Large intestine (tissue), 3 donors: ENCODE measurements at regions not wholly inside any gene's neighbourhood (a gene's known extent, or its start where the extent isn't known, plus 50 kb on each side); places are given as distances from the start of the nearest gene placed in this dataset.

Experiments
- DNase-seq, 2 donors: peaks; one replicate each; pipeline versions ENCODE4 v3.0.0 to v3.0.0-alpha.2; 2013
- H3K27ac ChIP-seq: one replicate; pipeline ENCODE4 v1.5.1; 2013; ENCODE audit warnings: low read length
- H3K27me3 ChIP-seq: 2 replicates; pipeline ENCODE4 v1.6.1; 2013; ENCODE audit warnings: low read length; ENCODE audit not compliant: control insufficient read depth, insufficient read depth
- H3K36me3 ChIP-seq: 2 replicates; pipeline ENCODE4 v1.6.1; 2013; ENCODE audit warnings: low read length; ENCODE audit not compliant: control insufficient read depth, insufficient read depth
- H3K4me1 ChIP-seq: one replicate; pipeline ENCODE4 v1.6.1; 2013; ENCODE audit warnings: low read length; ENCODE audit not compliant: control insufficient read depth, insufficient read depth
- H3K4me3 ChIP-seq: one replicate; pipeline ENCODE4 v1.5.1; 2013; ENCODE audit warnings: low read length
- H3K9me3 ChIP-seq: one replicate; pipeline ENCODE4 v1.6.1; 2013; ENCODE audit warnings: mild to moderate bottlenecking, low read depth, low read length, moderate library complexity; ENCODE audit not compliant: control insufficient read depth
- WGBS: methylation state at CpG from one replicate; pipeline ENCODE4 v1.1.5; 2013; ENCODE audit warnings: low lambda C conversion rate; ENCODE audit not compliant: insufficient coverage; 5-methylcytosine and 5-hydroxymethylcytosine counted together

DNA sequence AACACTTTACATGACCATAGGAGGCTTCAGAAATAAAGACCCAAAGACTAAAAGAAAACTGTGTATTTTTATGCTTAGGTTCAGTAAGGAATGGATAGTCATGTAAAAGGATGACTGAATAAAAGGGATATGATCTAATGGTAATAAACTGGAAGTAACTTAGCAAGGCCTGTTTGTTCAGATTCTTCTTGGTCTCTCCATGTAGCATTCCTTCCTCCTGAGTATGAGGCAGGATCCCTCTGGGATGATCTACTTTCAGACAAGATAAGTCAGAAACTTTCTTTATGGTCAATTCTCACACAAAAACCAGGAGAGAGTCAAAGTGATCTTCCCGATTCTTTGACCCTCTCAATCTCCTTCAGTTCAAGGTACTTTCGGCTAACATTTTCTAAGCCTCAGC, 340.8 kb upstream of the DCBLD2 start:
- H3K4me3 ChIP-seq = no peak overlapping the region
- DNase-seq = no peak
- H3K27me3 ChIP-seq = no peaks in the 10 kb centered on the region
- H3K9me3 ChIP-seq = no peaks in the 10 kb centered on the region
- H3K27ac ChIP-seq = no peak overlapping the region
- no peaks in the 10 kb centered on the region for H3K36me3 ChIP-seq
- no peaks in the 10 kb centered on the region for H3K4me1 ChIP-seq
- no CpG with 5 or more reads among the region's 2 CpGs for WGBS

DNA sequence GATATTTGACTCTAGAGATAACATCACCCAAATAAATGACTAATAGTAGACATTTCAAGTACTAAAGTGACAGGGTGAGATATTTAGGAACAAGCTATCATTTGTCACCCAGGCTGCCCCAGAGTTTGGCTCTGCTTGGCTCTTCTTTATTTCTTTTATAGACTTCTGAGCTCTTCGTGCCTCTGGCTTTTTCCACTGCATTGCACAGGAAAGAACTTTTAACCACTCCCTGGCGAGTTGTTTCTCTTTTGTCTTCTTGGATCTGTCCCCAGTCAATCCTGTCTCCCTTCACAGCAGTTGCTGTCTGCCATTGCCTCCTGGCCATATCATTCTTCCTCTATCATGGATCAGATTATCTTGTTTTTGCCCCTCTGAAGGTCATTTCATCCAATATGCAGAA, 339.2 kb upstream of the DCBLD2 start:
- no peak overlapping the region for H3K27ac ChIP-seq
- DNase-seq = no peak
- 80% methylated on average over 1 of the region's 2 CpGs for WGBS
- H3K4me1 ChIP-seq = no peaks in the 10 kb centered on the region
- no peaks in the 10 kb centered on the region for H3K36me3 ChIP-seq
- H3K4me3 ChIP-seq = no peak overlapping the region
- H3K27me3 ChIP-seq = no peaks in the 10 kb centered on the region
- no peaks in the 10 kb centered on the region for H3K9me3 ChIP-seq

DNA sequence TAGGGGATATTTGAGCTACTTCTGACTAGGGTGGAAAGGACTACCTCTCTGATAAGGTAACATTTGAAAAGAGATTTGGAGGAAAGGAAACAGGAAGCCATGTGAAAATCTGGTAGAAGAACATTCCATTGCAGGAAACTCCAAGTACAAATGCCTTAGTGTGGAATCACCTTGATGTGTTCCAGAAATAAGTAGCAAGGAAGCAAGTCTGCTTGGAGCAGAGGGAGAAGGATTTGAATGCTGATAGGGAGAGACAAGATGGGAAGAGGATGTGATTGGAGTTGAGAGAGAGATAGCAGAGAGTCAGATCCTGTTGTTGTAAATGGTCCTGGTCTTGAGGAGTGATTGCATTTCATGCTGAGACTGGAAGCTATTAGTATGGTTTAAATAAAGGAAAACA, 335.1 kb upstream of the DCBLD2 start:
- Histone ChIP-seq H3K27ac (no peak overlapping the region), H3K4me1 (no peaks in the 10 kb centered on the region), H3K27me3 (no peaks in the 10 kb centered on the region)

DNA sequence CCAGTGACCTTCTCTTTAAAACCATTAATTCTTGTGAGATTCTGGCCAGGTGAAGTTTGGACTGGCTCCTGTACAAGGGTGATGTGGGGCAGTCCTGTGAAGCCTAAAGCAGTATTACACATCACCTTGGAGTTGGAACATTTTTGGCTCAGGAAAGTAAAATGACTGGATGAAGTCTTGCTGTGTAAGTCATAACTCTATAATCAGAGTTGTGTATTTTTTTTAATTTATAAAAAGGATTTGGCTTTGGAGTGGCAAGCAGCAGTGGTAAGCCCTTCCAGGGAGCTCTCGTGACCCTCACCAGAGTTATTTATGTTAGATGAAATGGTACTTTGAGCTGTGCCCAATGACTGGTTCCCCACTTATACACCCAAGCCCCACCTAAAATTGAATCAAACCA, 331.2 kb upstream of the DCBLD2 start:
- Histone ChIP-seq H3K36me3 (no peaks in the 10 kb centered on the region), H3K4me1 (no peaks in the 10 kb centered on the region), H3K9me3 (no peaks in the 10 kb centered on the region), H3K27ac (no peak overlapping the region), H3K4me3 (no peak overlapping the region), H3K27me3 (no peaks in the 10 kb centered on the region)
- no peak for DNase-seq
- WGBS = no CpG with 5 or more reads among the region's 1 CpG

More for the DNA sequence above, 335.1 kb upstream of the DCBLD2 start:
- H3K9me3 ChIP-seq = no peaks in the 10 kb centered on the region
- H3K36me3 ChIP-seq = no peaks in the 10 kb centered on the region
- no peak for DNase-seq
- H3K4me3 ChIP-seq = no peak overlapping the region

DNA sequence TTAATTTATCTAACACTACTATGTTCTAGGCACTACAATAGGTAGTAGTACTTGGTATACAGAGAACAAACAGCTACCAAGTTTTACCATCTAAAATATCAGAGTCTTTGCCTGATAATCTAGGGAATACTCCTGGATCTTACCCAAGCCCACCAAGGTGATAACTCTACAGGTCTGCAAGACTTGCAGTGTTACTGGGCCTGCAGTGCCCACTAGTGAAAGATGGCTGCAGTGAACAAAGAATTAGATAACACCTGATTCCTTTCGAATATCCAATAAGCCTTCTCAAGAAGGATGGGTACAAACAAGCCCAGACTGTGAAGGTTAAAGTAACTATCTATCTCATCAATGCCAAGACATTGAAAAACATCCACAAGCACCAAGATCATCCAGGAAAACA, 317.0 kb upstream of the DCBLD2 start:
- H3K27me3 ChIP-seq = no peaks in the 10 kb centered on the region
- no peak overlapping the region for H3K4me3 ChIP-seq
- WGBS = no CpG with 5 or more reads among the region's 1 CpG
- H3K36me3 ChIP-seq = no peaks in the 10 kb centered on the region
- H3K27ac ChIP-seq = no peak overlapping the region
- DNase-seq = no peak
- no peaks in the 10 kb centered on the region for H3K9me3 ChIP-seq
- H3K4me1 ChIP-seq = no peaks in the 10 kb centered on the region

DNA sequence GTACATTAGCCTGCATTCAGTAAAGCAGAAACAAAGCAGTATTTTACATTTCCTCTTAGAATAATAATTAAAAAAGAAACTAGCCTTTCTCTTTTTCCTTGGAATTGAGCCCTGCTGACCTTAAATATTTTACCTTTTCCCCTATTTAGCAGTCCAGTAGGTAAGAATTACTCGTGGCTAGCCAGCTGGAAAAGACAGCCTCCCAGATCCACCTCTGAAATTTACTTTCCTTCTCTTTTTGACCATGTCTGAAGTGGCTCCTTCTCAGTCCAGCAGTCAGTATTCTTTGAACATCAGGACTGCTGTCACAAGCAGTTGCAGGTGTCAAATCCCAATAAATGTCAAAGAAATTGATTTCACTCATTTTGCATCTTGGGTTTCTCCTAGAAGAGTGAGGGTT, 311.5 kb upstream of the DCBLD2 start:
- DNase-seq = no peak

DNA sequence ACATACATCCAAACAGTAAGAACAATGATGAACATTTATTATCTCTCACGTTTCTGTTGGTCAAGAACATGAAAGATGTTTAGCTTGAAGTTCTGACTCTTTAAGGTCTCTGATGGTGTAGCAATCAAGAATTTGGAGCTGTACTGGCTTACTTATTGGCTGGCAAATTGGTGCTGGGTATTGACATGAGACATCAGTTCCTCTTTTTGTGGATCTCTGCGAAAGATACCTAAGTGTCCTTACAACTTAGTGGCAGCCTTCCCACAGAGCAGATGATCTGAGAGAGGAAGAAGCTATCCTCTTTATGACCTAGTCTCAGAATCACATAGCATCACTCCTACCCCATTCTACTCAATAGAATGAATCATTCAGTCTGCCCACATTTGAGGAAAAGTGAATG, 309.8 kb upstream of the DCBLD2 start:
- no peak for DNase-seq

More for the DNA sequence above, 311.5 kb upstream of the DCBLD2 start:
- H3K27me3 ChIP-seq = no peaks in the 10 kb centered on the region
- H3K4me1 ChIP-seq = no peaks in the 10 kb centered on the region
- H3K36me3 ChIP-seq = no peaks in the 10 kb centered on the region
- WGBS = no CpG with 5 or more reads among the region's 1 CpG
- H3K4me3 ChIP-seq = no peak overlapping the region
- H3K9me3 ChIP-seq = no peaks in the 10 kb centered on the region
- H3K27ac ChIP-seq = no peak overlapping the region

DNA sequence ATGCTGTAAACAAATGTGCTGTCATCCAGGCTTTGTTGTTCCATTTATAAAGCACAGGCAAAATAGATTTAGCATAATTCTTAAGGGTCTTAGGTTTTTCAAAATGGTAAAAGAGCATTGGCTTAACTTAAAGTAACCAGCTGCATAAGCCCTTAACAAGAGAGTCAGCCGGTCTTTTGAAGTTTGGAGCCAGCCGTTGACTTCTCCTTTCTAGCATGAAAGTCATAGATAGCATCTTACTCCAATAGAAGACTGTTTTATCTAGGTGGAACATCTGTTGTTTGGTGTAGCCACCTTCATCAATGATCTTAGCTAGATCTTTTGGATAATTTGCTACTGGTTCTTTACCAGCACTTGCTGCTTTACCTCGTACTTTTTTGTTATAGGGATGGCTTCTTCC, 297.5 kb upstream of the DCBLD2 start:
- Histone ChIP-seq H3K36me3 (no peaks in the 10 kb centered on the region), H3K9me3 (no peaks in the 10 kb centered on the region), H3K27me3 (no peaks in the 10 kb centered on the region), H3K4me1 (no peaks in the 10 kb centered on the region), H3K27ac (no peak overlapping the region), H3K4me3 (no peak overlapping the region)
- DNase-seq = no peak
- 90% methylated on average over 2 of the region's 3 CpGs for WGBS

More for the DNA sequence above, 309.8 kb upstream of the DCBLD2 start:
- Histone ChIP-seq H3K36me3 (no peaks in the 10 kb centered on the region), H3K27ac (no peak overlapping the region), H3K27me3 (no peaks in the 10 kb centered on the region), H3K4me3 (no peak overlapping the region), H3K9me3 (no peaks in the 10 kb centered on the region), H3K4me1 (no peaks in the 10 kb centered on the region)
- no CpG with 5 or more reads among the region's 2 CpGs for WGBS

DNA sequence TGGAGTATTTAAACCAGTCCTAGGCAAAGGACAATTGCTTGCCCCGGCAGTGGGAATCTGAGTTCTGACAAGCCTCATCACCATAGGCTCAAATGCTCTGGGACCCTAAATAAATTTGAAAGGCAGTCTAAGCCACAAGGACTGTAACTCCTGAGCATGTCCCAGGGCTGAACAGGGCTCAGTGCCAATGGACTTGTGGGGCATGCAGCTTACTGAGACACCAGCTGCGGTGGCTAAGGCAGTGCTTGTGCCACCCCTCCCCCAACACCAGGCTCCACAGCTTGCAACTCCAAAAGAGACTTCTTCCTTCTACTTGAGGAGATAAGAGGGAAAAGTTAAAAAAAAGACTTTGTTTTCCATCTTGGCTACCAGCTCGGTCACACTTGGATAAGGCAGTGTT, 289.7 kb upstream of the DCBLD2 start:
- H3K36me3 ChIP-seq = no peaks in the 10 kb centered on the region
- DNase-seq = no peak
- H3K27ac ChIP-seq = no peak overlapping the region
- no CpG with 5 or more reads among the region's 3 CpGs for WGBS
- H3K4me1 ChIP-seq = no peaks in the 10 kb centered on the region
- H3K27me3 ChIP-seq = no peaks in the 10 kb centered on the region
- no peaks in the 10 kb centered on the region for H3K9me3 ChIP-seq
- no peak overlapping the region for H3K4me3 ChIP-seq

DNA sequence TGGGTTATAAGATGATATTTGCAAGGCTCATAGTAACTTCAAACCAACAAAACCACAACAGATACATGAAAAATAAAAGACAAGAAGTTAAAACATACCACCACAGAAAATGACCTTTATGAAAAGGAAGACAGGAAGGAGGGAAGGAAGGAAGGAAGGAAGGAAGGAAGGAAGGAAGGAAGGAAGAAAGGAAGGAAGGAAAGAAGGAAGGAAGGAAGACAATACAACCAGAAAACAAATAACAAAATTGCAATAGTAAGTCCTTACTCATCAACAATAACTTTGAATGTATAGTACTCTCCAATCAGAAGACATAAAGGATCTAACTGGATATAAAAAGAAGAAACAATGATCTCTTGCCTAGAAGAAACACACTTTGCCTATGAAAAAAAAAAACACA, 287.4 kb upstream of the DCBLD2 start:
- no peaks in the 10 kb centered on the region for H3K4me1 ChIP-seq

DNA sequence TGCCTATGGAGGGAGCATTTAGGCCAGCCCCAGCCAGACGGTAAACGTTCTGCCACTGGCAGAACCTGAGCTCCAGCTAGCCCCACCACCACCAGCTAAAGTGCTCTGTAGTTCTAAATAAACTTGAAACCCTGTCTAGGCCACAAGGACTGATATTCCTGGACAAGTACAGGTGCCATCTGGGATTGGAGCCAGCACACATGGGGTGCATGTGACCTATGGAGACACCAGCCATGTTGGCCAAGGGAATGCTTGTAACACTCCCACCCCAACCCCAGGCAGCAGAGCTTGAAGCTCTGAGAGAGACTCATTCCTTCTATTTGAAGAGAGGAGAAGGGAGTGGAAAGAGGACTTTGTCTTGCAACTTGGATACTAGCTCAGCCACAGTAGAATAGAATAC, 284.5 kb upstream of the DCBLD2 start:
- no peaks in the 10 kb centered on the region for H3K4me1 ChIP-seq
- no CpG with 5 or more reads among the region's 2 CpGs for WGBS

More for the DNA sequence above, 287.4 kb upstream of the DCBLD2 start:
- no peak for DNase-seq
- no peak overlapping the region for H3K4me3 ChIP-seq
- H3K9me3 ChIP-seq = no peaks in the 10 kb centered on the region
- no peak overlapping the region for H3K27ac ChIP-seq
- no peaks in the 10 kb centered on the region for H3K27me3 ChIP-seq
- no peaks in the 10 kb centered on the region for H3K36me3 ChIP-seq

More for the DNA sequence above, 284.5 kb upstream of the DCBLD2 start:
- no peak for DNase-seq
- H3K36me3 ChIP-seq = no peaks in the 10 kb centered on the region
- no peak overlapping the region for H3K4me3 ChIP-seq
- no peak overlapping the region for H3K27ac ChIP-seq
- no peaks in the 10 kb centered on the region for H3K27me3 ChIP-seq
- no peaks in the 10 kb centered on the region for H3K9me3 ChIP-seq
